Embryonic facial prominence (tissue), 1 donor: ENCODE measurements at regions not wholly inside any gene's neighbourhood (a gene's known extent, or its start where the extent isn't known, plus 50 kb on each side); places are given as distances from the start of the nearest gene placed in this dataset.

Experiments used
- DNase-seq: peaks from one replicate; pipeline ENCODE4 v3.0.0-alpha.2; 2016; ENCODE audit errors: extremely low spot score

DNA sequence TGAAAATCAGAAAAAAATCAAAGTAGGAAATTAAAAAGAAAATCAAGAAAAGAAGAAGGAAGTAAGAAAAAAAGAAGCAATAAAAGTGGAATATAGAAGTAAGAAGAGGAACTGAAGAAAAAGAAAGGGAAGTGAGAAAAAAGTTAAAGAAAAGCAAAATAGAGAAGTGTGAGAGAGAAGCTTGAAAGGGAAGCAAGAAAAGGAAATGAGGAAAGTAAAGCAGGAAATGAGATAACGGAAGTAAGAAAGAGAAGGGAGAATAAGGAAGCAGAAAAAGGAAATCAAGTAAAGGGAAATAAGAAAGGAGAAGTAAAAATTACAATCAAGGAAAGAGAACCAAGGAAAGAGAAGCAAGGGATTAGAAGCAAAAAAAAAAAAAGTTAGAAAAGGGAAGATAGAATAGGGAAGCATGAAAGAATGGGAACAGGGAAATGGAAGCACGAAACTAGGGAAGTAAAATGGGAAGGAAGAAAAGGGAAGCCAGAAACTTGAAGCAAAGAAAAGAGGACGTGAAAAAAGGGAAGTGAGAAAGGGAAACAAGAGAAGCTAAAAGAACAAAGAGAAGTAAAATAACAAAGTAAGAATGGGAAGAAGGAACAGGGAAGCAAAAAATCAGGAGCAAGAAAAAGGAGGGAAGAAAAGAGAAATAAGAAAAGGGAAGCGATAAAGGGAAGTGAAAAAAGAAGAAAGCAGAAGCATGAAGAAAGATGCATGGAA, 243.3 kb upstream of the NCKAP5 start:
- DNase-seq, result no peak

DNA sequence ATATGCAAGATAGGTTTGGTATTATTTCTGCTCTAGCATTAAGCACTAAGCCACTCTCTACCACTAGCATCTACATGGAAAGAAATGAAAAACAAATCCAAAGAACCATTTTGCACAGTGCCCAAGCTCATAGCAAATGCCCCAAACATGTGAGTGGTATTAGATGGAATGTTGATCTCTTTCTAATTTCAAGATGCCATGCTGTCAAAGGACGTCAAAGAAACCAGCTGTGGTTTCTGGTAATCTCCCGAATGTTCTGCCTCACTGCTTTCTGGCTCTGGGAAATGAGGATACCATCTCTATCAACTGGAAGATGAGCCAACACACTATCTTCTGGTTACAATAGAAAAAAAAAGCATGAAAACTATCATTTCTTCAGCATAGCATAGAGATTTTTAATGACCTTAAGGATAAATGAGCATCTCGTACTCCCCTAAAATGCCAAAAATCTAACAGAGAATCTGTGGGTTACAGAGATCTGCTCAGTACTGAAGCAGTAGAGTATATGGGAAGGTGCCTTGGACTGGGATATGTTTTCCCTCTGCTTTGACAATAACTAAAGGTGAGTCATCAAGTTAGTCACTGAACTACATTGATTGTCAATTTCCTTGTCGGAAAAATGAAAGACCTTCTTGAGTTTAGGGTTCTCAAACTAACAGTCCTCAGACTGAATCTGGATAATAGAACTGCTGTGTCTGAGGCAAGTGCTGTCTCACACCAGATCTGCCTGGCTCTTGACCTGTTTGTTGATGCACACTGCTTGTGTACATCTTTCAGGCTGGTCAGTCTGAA, 244.8 kb upstream of the NCKAP5 start:
- DNase-seq, result no peak

DNA sequence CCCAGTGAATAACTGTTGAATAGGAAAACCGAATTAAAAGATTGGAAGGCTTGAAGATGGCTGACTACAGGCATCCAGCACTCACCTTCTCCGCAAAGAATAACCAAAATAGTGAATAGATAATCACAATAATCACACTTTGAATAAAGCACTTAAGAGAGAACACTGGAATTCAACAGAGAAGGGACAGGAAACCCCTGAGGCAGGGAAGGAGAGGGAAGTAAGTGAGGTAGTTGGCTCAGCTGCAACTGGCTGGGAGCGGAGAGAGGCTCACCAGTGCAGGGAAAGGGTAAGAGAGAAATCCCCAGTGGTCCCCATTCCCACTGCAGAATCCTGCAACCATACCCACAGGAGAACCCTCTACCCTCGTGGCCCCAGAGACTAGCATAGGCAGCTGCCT, 246.6 kb upstream of the NCKAP5 start:
- DNase-seq, result no peak

DNA sequence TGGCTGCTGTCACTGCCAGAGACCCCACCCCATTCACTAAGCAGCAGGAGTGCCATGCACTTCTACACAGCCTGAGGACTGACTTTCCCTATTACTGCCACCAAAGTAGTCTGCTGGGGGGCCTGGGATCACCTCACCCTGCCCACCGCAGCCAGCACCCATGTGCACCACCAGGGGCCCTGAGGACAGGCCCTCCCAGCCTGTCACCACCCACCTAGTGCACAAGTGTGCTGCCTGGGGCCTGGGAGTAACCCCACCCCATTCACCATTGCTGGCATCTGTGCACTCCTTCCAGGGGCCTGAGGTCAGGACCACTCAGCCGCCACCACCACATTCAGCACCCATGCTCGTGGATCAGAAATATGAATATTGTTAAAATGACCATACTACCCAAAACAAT, 247.8 kb upstream of the NCKAP5 start:
- no peak for DNase-seq

DNA sequence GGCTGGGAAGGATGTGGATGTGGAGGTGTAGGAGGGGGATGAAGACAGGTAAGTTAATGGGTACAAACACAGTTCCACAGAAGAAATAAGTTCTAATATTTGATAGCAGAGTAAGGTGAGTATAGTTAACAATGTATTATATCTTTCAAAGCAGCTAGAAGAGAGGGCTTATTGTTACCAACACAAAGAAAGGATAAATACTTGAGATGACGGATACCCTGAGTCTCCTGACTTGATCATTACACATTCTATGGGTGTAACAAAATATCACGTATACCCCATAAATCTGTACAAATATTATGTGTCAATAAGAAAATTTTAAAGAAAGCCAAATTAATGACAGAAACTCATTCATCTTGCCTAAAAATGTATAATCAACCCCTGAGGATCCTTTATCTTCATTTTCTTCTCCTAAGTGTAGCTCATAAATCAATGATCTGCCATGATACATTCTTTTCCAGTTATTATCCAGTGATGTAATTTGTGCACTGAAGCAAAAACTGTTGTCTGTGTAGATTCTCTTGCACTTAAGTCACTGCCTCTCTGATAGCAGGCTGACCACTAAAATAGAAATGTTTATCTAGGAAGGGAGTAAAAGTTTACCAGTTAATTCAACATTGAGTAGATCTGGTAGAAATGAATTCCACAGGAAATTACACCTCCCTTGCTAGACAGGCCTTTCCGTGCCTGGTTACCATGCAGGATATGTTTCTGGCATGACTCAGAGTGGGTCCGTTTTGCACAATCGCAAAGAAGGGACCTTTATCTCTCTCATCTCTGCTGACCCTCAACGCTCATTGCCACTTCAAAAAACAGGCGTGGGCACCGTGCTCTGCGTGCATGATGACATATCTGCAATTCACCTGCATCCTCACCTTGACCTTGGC, 249.7 kb upstream of the NCKAP5 start:
- DNase-seq, result no peak

DNA sequence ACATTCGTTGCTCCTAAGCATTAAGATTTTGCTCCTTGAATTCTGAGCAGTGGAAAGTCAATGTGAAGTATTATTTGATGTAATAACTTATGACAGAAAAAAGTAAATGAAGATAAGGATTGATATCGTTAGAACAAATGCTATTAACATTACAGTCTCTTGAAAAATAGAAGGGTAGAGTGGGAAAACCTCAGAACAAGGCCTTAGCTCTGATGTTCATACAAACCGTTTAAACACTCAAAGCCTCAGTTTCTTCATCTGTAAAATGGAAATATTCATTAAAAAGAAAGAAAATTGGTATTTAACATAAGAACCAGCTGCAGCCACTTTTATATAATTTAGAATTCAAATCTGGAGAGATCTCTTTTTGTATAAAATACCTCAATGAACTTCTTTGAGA, 250.4 kb upstream of the NCKAP5 start:
- DNase-seq, result no peak

DNA sequence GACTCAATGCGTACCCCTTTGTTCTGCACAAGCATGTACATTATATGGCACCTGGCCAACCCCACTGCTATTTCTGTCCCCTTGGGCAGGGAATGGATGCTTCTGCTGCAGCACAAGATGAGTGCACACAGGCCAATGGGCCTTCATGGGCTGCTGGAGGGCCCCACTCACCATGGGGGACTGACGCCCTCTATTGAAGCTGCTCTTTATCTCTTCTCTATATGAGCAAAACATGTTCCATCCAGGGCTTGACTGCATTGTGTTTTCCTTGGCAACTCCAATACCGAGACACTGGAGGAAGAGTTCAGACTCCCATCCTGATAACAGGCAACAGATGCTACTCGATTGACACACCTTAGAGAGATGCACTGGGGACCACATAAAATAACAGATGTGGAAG, 251.6 kb upstream of the NCKAP5 start:
- DNase-seq, result no peak

DNA sequence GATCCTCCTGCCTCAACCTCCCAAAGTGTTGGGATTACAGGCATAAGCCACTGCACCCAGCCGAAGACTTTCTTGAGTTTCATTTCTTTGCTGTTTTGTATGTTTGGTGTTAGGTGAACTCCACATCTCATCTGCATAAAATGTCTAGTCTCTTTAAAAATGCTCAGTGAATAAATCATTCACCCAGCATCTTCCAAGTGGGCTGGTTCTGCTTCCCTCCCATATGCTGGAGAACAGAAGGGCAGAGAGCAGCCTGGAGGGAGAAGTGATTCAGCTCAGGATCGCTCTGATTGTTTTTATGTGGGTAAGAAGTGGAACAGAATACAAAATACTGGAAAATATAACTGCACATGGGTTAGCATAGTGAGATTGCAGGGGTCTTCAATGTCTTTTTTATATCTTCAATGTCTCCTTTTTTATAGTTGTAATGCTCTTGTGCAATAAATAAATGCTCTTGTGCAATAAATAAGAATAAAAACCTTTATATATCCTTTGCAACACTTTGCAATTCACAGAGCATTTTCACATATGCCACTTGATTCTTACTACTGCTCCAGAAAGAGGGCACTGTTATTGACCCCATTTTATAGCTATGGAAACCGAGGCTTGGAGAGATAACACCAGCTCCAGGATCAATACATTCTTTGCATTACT, 253.0 kb upstream of the NCKAP5 start:
- no peak for DNase-seq

DNA sequence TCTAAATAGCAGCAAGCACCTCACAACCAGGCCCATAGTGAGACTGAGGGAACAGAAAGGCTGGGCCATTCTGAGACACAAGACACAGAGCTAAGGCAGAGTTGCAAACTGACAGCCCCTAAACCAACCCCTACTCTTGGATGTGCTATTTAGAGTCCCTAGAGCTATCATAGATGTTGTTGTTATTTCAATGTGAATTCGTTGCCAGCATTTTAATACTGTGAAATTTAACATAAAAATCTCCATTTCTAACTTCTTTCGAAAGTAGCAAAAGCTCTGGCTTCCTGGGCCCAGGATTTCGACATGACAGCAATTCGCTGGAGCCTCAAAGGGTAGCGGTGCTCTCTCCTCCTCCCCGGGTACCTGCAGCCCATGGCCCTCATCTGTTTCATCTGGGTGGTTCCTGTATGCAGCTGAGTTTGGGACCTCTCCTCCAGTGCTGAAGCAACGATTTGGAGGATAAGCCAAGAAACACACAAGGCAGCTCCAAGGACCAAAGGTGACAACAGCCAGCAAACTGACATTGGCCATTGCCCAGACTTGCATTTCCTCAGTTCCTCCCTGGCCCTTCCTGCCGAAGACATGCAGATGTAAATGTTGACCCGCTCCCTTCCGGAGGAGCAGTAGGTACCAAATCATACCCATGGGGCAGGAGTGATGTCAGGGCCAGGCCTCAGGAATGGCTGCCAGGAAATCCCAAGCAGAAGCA, 254.4 kb upstream of the NCKAP5 start:
- DNase-seq, result no peak

DNA sequence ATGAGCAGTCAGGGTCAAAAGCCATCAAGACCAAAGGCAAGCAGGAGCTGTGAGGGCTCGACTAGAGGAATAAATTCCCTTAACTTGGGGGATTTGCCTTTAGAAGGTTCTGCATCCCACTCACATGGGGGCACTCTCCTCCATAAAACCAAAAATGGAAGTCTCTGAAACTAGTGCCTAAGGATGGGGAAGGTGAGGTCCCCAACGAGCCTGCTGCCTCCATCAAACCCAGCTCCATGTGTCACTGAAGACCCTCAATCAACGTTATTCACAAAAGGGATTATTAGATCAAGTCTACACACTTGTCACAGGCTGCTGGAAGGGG, 254.9 kb upstream of the NCKAP5 start:
- DNase-seq, result no peak

DNA sequence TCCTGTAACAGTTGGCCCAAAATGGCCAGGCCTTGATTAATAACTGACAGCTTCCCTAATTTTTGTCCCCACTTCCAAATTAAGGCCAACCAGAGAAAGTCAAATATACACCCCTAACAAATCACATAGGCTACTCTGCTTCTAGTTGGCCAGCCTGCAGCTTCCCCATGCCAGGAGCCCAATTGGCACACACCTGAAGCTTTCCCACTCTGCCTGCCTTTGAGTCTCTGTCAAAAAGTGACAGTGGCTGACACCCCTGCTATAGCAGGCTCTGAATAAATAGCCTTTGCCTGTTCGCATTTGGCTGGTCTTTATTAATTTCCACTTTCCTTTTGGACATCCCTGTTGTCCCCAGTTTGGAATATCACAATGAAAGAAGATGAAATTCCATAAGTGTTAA, 256.6 kb upstream of the NCKAP5 start:
- no peak for DNase-seq

DNA sequence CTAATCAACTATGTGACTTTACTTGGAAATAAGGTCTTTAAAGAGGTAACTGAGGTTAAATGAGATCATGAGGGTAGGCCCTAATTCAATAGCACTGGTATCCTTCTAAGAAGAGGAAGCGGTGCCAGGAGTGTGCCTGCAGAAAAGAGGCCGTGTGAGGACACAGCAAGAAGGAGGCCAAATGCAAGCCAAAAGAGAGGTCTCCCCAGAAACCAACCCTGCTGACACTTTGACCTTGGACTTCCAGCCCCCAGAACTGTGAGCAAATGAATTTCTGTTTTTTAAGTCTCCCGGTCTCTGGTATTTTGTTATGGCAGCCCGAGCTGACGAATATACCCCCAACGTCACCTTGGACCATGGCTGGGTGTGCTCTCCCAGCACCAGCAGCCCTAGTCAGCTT, 257.5 kb upstream of the NCKAP5 start:
- DNase-seq, result no peak

DNA sequence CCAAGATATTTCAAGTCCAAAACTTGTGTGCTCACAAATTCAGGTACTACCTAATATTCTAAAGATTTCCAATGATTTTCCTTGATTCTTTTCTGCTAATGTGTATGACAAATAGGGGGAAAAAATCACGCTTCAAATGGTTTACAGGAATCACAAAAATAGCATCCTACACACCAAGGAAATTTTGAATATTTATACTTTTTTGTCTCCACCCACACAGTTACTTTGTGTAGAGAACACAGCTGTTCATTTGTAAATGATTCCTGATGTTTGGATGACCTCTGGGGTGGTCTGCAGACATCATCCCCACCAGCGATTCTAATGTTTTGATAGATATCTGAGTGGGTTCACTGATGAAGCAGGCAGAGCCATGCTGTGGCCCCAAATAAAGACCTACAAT, 260.6 kb upstream of the NCKAP5 start:
- no peak for DNase-seq

DNA sequence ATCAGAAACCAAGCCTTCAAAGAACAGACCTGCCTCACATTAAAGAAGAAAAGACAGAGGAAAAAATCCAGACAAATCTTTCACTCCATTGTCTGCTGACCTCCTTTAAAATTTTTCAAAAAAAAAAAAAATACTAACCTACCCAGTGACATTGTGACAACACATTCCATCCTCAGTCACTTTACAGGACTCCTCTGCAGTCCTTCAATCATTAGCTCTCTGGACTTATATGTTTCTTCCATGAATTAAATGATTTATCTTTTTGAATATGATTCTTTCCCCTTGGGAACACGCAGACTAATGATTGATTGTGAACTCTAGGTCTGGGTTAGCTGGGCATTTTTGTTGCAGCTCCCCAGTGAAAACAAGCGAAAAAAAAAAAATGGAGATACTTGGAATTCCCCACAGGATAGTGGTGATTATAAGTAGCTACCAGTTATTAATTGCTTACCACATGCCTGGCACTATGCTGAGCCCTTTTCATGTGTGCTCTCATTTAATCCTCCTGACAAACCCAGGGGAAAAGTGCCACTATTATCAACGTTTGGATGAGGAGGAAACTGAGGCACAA, 261.3 kb upstream of the NCKAP5 start:
- DNase-seq, result no peak

DNA sequence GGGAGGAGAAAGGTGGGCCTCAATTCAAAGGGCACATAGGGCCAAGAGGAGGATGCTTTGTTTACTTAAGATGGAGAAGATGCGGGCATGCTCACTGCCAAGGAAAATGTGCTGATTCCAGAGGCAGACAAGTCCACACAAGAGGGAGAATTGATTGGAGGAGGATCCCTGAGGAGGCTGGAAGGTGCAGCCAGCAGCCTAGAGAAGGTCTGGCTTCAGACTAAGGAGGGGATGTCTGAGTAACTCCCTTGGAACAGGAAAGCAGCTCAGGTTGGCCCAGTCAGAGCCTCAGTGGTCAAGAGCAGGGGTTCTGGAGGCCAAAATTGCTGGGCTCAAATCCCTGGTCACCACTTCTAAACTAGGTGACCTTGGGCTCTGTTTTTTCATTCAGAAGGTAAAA, 265.5 kb upstream of the NCKAP5 start:
- no peak for DNase-seq

DNA sequence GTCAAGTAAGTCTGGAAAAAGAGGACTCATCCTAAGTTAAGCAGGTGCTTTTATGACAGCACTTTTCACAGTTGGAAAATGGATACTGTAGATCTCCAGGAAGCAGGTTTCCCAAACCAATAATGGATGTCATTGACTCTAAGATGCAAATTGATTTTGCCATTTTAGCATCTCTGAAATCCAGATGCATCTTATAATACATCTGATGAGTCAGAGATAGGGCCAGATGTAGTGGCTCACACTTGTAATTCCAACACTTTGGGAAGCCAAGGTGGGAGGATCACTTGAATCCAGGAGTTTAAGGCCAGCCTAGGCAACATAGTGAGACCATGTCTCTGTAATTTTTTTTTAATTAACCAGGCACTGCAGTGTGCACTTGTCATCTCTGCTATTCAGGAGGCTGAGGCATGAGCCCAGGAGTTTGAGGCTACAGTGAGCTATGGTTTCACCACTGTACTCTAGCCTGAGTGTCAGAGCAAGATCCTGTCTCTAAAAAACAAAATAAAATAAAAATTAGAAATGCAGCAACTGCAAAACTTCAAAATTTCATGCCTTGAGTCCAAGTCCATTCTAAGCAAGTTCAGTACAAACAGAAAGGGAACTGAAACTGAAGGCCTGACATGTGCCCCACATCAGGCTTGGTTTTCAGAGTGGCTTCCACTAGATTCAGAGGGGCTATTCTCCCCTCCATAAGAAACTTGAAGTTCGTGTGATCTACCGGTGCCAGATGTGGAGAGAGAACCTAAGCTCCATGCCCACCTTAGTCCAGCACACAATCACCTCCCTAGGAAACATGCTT, 267.8 kb upstream of the NCKAP5 start:
- no peak for DNase-seq

DNA sequence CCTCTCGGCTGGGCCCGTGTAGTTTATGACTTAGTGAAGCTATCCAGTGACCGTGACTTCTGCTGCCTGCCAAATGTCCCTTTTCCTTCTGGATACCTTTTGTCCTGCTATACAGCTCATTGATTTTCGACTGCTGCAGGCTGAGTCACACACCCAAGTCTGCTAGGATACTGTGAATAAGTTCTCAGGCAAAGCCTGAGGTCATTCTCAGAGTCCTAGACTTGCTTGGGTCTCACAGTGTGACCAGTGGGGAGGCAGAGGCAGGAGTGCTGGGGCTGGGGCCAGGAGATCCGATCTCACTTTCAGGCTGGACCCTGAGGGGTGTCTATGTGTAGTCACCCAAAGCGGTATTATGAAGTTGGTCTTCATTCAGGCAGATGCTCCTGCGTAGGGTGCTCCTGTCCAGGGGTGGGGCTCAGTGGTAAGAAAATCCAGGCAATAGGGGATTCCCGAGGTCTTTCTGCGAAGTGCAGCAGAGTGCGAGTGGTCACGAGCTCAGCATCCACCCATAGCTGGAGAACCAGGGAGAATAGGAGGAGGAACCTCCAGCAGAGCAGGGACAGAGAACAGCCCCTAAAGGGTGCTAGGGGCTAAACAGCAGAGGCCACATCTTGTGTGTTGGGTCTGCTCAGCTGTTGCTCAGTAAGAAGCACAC, 268.6 kb upstream of the NCKAP5 start:
- DNase-seq, result no peak

DNA sequence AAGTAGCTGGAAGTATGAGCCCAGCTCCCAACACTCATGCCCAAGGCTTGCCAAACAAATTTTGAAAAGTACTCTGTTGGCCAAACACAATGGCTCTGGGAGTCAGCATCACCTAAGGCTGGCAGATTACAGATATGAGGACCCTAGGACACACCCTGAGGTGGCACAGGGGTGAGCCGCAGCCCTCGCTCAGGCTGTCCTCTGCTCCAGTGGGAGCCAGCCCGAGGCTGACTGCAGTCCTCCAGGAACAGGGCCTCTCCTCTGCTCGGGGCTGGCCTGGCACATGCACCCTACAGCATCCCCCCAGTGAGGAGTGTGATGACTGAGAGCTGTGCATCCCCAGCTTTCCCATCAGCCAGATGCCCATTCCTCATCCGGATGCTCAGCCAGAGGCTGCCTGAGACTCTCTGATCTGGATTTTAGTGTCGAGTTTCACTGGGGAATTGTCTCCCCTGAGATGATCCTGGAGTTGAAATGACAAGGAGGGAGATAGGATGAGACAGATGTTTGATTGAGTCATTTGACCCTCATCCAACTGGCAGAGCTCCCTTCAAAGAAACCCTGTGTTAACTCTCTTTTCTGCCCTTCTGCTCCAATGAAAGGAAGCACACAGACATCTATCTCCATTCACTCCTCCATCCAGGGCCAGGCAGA, 269.3 kb upstream of the NCKAP5 start:
- DNase-seq, result no peak

DNA sequence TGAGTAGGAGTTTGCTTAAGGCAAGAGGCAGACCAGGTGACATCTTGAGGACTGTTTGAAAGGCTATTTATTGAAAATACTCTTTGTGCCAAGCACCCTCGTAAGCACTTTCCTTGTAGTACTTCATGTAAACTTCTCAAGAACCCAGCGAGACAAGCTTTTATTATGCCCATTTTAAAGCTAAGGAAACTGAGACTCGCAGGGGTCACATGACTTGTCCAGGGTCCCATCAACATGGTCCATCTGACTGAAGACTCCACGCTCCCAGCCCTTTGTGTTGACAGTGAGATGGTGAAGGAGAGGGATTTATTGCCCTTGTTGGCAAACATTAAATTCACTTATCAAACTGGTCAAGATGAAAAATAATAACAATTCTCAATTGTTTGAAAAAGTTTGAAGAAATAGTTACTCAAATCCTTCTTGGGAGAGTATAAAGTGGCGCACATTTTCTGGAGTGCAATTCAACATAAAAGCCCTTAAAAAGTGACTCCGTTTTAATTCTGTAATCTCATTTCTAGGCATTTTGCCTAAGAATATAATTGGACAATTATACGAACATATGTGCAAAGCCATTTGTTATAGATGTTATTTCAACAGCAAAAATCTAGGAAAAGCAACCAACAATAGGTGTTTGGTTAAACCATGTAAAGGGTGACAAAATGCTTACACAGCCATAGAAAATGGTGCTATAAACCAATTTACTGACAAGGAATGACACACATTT, 270.5 kb upstream of the NCKAP5 start:
- no peak for DNase-seq
